ENCODE measurements at regions not wholly inside any gene's neighbourhood (a gene's known extent, or its start where the extent isn't known, plus 50 kb on each side); places are given as distances from the start of the nearest gene placed in this dataset.

- 87% methylated on average over 4 of the region's 4 CpGs for WGBS (ENCODE audit: low lambda C conversion rate, missing lambda C conversion rate)
- Histone ChIP-seq H3K4me2 (no peak overlapping the region), H4K20me1 (ENCODE audit: insufficient read depth, poor library complexity, severe bottlenecking) (no peaks in the 10 kb centered on the region), H2AFZ (no peak overlapping the region), H3K79me2 (no peaks in the 10 kb centered on the region), H3K4me3 (no peak overlapping the region), H3K9me3 (ENCODE audit: low read depth) (no peaks in the 10 kb centered on the region), H3K9me2 (replicated peaks; ENCODE audit: insufficient read depth) (no peaks in the 10 kb centered on the region), H3K27me3 (no peaks in the 10 kb centered on the region), H3K27ac (no peak overlapping the region), H3K4me1 (ENCODE audit: insufficient read depth) (no peaks in the 10 kb centered on the region), H3K36me3 (replicated peaks; ENCODE audit: insufficient read depth, low read depth) (no peaks in the 10 kb centered on the region)
- TF ChIP-seq EZH2 (IDR thresholded peaks at IDR 0.05; ENCODE audit: borderline replicate concordance): no peak
- TF ChIP-seq EZH2phosphoT487 (IDR thresholded peaks at IDR 0.05; ENCODE audit: low read depth, severe bottlenecking, unreplicated experiment): no peak
- TF ChIP-seq CTCF (IDR thresholded peaks at IDR 0.05; ENCODE audit: poor library complexity): no peak
- DNase-seq (ENCODE audit: low spot score): no peak
Observed at GRCh38 chr5:106200971-106201370, 1469.8 kb downstream of the EFNA5 start.

GRCh38 chr5:106195679-106196474 is 1474.9 kb downstream of the EFNA5 start:
- no peak overlapping the region for H2AFZ ChIP-seq
- H3K79me2 ChIP-seq: no peaks in the 10 kb centered on the region
- TF ChIP-seq EZH2phosphoT487 (IDR thresholded peaks at IDR 0.05; ENCODE audit: low read depth, severe bottlenecking, unreplicated experiment): no peak
- no peak for TF ChIP-seq CTCF (IDR thresholded peaks at IDR 0.05; ENCODE audit: poor library complexity)
- no peak for TF ChIP-seq EZH2 (IDR thresholded peaks at IDR 0.05; ENCODE audit: borderline replicate concordance)
- no peaks in the 10 kb centered on the region for H4K20me1 ChIP-seq (ENCODE audit: insufficient read depth, poor library complexity, severe bottlenecking)
- no peak overlapping the region for H3K27ac ChIP-seq
- no peak overlapping the region for H3K4me3 ChIP-seq
- no peak for DNase-seq (ENCODE audit: low spot score)
- H3K9me3 ChIP-seq (ENCODE audit: low read depth): no peaks in the 10 kb centered on the region
- H3K4me2 ChIP-seq: no peak overlapping the region
- 77% methylated on average over 5 of the region's 5 CpGs for WGBS (ENCODE audit: low lambda C conversion rate, missing lambda C conversion rate)
- no peaks in the 10 kb centered on the region for H3K4me1 ChIP-seq (ENCODE audit: insufficient read depth)
- no peaks in the 10 kb centered on the region for H3K27me3 ChIP-seq
- H3K36me3 ChIP-seq (replicated peaks; ENCODE audit: insufficient read depth, low read depth): no peaks in the 10 kb centered on the region
- H3K9me2 ChIP-seq (replicated peaks; ENCODE audit: insufficient read depth): no peaks in the 10 kb centered on the region

GRCh38 chr5:106189121-106189809 is 1481.5 kb downstream of the EFNA5 start:
- no peaks in the 10 kb centered on the region for H4K20me1 ChIP-seq (ENCODE audit: insufficient read depth, poor library complexity, severe bottlenecking)
- no peak overlapping the region for H3K4me3 ChIP-seq
- H3K9me2 ChIP-seq (replicated peaks; ENCODE audit: insufficient read depth): no peaks in the 10 kb centered on the region
- 90% methylated on average over 3 of the region's 3 CpGs for WGBS (ENCODE audit: low lambda C conversion rate, missing lambda C conversion rate)
- no peaks in the 10 kb centered on the region for H3K79me2 ChIP-seq
- no peaks in the 10 kb centered on the region for H3K27me3 ChIP-seq
- no peaks in the 10 kb centered on the region for H3K4me1 ChIP-seq (ENCODE audit: insufficient read depth)
- no peak for DNase-seq (ENCODE audit: low spot score)
- TF ChIP-seq EZH2 (IDR thresholded peaks at IDR 0.05; ENCODE audit: borderline replicate concordance): no peak
- no peak for TF ChIP-seq EZH2phosphoT487 (IDR thresholded peaks at IDR 0.05; ENCODE audit: low read depth, severe bottlenecking, unreplicated experiment)
- H3K4me2 ChIP-seq: no peak overlapping the region
- no peak overlapping the region for H3K27ac ChIP-seq
- no peaks in the 10 kb centered on the region for H3K9me3 ChIP-seq (ENCODE audit: low read depth)
- no peak overlapping the region for H2AFZ ChIP-seq
- no peaks in the 10 kb centered on the region for H3K36me3 ChIP-seq (replicated peaks; ENCODE audit: insufficient read depth, low read depth)

- Histone ChIP-seq H3K4me1 (ENCODE audit: insufficient read depth) (no peaks in the 10 kb centered on the region), H3K9me3 (ENCODE audit: low read depth) (no peaks in the 10 kb centered on the region), H3K9me2 (replicated peaks; ENCODE audit: insufficient read depth) (no peaks in the 10 kb centered on the region), H3K27me3 (no peaks in the 10 kb centered on the region), H4K20me1 (ENCODE audit: insufficient read depth, poor library complexity, severe bottlenecking) (no peaks in the 10 kb centered on the region), H3K27ac (no peak overlapping the region), H3K4me2 (no peak overlapping the region), H3K36me3 (replicated peaks; ENCODE audit: insufficient read depth, low read depth) (no peaks in the 10 kb centered on the region), H2AFZ (no peak overlapping the region), H3K79me2 (no peaks in the 10 kb centered on the region), H3K4me3 (no peak overlapping the region)
- DNase-seq (ENCODE audit: low spot score): no peak
- no peak for TF ChIP-seq EZH2 (IDR thresholded peaks at IDR 0.05; ENCODE audit: borderline replicate concordance)
- TF ChIP-seq CTCF (IDR thresholded peaks at IDR 0.05; ENCODE audit: poor library complexity): no peak
- no peak for TF ChIP-seq EZH2phosphoT487 (IDR thresholded peaks at IDR 0.05; ENCODE audit: low read depth, severe bottlenecking, unreplicated experiment)
- 93% methylated on average over 3 of the region's 3 CpGs for WGBS (ENCODE audit: low lambda C conversion rate, missing lambda C conversion rate)
Observed at GRCh38 chr5:106185661-106186081, 1485.1 kb downstream of the EFNA5 start.
